ENCODE measurements at regions not wholly inside any gene's neighbourhood (a gene's known extent, or its start where the extent isn't known, plus 50 kb on each side); places are given as distances from the start of the nearest gene placed in this dataset.

DNA sequence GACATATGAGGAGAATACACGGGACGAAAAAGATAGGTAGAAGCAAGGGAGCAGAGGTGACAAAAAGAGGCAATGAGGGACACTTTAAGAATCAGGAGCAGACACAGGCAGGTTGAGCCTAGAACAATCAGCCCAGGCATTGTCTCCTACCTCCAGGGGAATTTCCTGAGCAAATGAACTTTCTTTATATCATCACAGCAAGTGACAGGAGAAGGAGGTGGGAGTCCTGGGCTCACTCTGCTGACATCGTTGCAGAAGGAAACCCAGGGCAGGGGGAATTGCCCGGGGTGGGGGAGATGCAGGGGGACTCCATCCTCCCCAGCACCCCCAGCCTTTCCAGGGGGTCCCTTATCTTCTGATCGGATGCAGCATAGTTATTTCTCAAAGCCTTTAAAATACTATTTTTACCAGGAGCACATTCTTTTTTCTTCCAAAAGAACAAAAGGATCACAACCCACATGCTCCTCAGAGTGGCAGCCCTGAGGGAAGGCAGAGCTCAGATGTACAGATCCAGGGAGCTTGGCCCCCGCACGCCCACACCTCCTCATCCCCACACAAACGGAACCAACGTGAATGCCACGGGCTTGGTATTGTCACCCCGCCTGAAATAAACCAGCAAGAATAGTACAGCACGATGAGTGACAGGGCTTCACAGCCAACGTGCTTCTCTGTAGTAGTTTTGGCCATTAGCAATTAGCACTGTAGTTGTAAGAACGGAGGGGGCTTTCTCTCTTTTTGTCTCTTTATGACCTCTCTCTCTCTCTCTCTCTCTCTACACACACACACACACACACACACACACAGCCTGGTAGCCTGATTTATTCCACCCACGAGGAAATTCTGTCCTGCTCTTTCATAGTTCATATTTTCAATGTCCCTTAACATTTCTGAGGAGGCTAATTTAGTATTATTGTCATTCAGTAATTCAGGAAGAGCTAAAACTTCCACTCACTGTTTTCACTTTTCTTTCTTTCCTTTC lies 169.5 kb upstream of the UBL3 start:
- TF ChIP-seq POLR2AphosphoS5 (IDR thresholded peaks at IDR 0.05) = no peak
- no peak for DNase-seq
- WGBS, 2 donors = 62 to 73% methylated on average over 15 of the region's 15 CpGs

DNA sequence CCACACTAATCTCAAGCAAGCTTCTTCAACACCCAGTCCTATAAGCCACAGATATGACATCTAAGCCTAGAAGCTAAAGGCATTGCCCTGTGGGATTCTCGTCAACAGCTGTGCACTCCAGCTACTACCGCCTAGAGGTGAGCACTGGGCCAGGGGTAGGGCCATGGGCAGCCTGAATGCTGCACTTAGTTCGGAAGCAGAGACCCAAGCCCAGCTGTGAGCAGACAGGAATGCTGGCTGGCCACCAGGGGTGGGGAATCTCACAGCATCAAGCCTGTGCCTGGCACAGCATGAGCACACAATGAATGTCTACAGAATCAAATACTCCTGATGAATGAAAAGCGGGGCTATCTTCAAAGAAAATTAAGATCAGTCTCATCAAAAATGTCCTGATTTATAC lies 167.5 kb upstream of the UBL3 start:
- no peak overlapping the region for H3K4me3 ChIP-seq
- no peaks in the 10 kb centered on the region for H3K27me3 ChIP-seq
- 63 to 67% methylated on average over 4 of the region's 4 CpGs for WGBS, 2 donors
- no peak for DNase-seq
- no peak for TF ChIP-seq EP300 (IDR thresholded peaks at IDR 0.05)
- TF ChIP-seq, protein P1, sequence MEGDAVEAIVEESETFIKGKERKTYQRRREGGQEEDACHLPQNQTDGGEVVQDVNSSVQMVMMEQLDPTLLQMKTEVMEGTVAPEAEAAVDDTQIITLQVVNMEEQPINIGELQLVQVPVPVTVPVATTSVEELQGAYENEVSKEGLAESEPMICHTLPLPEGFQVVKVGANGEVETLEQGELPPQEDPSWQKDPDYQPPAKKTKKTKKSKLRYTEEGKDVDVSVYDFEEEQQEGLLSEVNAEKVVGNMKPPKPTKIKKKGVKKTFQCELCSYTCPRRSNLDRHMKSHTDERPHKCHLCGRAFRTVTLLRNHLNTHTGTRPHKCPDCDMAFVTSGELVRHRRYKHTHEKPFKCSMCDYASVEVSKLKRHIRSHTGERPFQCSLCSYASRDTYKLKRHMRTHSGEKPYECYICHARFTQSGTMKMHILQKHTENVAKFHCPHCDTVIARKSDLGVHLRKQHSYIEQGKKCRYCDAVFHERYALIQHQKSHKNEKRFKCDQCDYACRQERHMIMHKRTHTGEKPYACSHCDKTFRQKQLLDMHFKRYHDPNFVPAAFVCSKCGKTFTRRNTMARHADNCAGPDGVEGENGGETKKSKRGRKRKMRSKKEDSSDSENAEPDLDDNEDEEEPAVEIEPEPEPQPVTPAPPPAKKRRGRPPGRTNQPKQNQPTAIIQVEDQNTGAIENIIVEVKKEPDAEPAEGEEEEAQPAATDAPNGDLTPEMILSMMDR (IDR thresholded peaks at IDR 0.05) = no peak
- no peaks in the 10 kb centered on the region for H3K9me3 ChIP-seq
- no peak for ATAC-seq (ENCODE audit: low FRiP score in 2 of 2)
- no peaks in the 10 kb centered on the region for H3K36me3 ChIP-seq
- no peak overlapping the region for H3K27ac ChIP-seq
- H3K4me1 ChIP-seq = no peaks in the 10 kb centered on the region

More for the DNA sequence above, 169.5 kb upstream of the UBL3 start:
- Histone ChIP-seq H3K4me3 (no peak overlapping the region), H3K9me3 (no peaks in the 10 kb centered on the region), H3K36me3 (no peaks in the 10 kb centered on the region), H3K27ac (no peak overlapping the region), H3K27me3 (no peaks in the 10 kb centered on the region), H3K4me1 (no peaks in the 10 kb centered on the region)
- ATAC-seq (ENCODE audit: low FRiP score in 2 of 2) = no peak

DNA sequence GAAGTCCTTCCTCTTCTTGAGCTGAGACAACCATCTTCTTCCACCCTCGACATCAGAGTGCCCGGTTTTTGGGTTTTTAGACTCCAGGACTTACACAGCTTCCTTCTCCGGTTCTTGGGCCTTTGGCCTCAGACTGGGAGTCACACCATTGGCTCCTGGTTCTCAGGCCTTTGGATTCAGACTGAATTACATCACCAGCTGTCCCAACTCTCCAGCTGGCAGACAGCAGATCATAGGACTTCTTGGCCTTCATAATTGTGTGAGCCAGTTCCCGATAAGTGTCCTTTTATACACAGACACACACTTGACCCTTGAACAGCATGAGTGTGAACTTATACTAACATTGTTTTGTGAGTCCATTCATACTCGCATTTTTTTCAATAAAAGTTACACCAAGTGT lies 166.0 kb upstream of the UBL3 start:
- Histone ChIP-seq H3K9me3 (no peaks in the 10 kb centered on the region), H3K27me3 (no peaks in the 10 kb centered on the region), H3K36me3 (no peaks in the 10 kb centered on the region), H3K27ac (no peak overlapping the region), H3K4me3 (no peak overlapping the region), H3K4me1 (no peaks in the 10 kb centered on the region)
- TF ChIP-seq POLR2AphosphoS5 (IDR thresholded peaks at IDR 0.05) (no peak), EP300 (IDR thresholded peaks at IDR 0.05) (no peak), POLR2A (IDR thresholded peaks at IDR 0.05) (no peak)
- TF ChIP-seq, protein P1 (IDR thresholded peaks at IDR 0.05) = no peak
- WGBS, 2 donors = 60 to 62% methylated on average over 5 of the region's 5 CpGs
- no peak for DNase-seq
- peak in 1 of 2 donors; percentile 59 for ATAC-seq (ENCODE audit: low FRiP score in 2 of 2)

DNA sequence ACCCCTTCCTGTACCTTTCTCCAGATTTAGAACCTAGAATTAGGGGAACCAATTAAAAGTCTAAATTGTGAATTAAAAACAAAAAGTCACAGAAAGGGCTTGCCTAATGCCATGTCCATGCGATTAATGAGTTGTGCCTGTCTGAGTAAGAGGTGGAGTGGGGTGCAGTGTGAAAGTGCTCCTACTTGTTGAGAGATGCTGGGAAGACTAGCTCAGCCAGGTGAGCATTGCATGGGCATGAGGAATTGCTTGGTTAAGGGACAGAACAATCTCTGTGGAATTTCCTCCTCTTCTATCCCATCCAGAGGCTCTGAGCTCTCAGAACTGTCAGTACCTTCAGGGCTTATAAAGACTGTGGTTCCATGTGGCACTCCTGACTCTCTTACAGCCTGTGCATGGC lies 159.0 kb upstream of the UBL3 start:
- WGBS, 2 donors = 96 to 100% methylated on average over 1 of the region's 1 CpG
- TF ChIP-seq POLR2A (IDR thresholded peaks at IDR 0.05) = no peak
- TF ChIP-seq POLR2AphosphoS5 (IDR thresholded peaks at IDR 0.05) = no peak
- TF ChIP-seq, protein P1 (IDR thresholded peaks at IDR 0.05) = no peak
- no peak for TF ChIP-seq EP300 (IDR thresholded peaks at IDR 0.05)
- H3K4me1 ChIP-seq = no peaks in the 10 kb centered on the region
- no peak overlapping the region for H3K27ac ChIP-seq
- no peaks in the 10 kb centered on the region for H3K9me3 ChIP-seq
- no peaks in the 10 kb centered on the region for H3K27me3 ChIP-seq
- H3K4me3 ChIP-seq = no peak overlapping the region
- no peak for ATAC-seq (ENCODE audit: low FRiP score in 2 of 2)
- no peak for DNase-seq
- H3K36me3 ChIP-seq = no peaks in the 10 kb centered on the region

DNA sequence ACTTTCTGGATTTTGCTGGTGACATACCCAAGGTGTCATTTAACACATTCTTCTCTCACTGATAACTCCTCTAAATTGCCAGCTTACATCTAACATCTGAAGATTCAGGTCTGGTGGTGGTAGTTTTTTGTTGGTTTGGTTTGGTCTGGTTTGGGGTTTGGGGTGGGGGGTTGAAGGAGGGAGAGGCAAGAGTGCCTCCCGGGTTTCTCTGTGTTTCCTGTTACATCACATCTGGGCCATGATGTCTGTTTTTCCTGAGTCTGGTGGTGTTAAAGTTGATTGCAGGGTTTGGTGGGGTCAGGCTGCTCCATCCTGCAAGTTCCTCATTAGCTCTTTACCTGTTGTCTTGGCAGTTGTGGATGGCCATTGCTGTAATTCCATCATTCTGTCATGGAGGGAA lies 155.8 kb upstream of the UBL3 start:
- DNase-seq = no peak
- TF ChIP-seq EP300 (IDR thresholded peaks at IDR 0.05) (no peak), POLR2AphosphoS5 (IDR thresholded peaks at IDR 0.05) (no peak), POLR2A (IDR thresholded peaks at IDR 0.05) (no peak)
- TF ChIP-seq, protein P1 (IDR thresholded peaks at IDR 0.05) = no peak
- Histone ChIP-seq H3K36me3 (no peaks in the 10 kb centered on the region), H3K27ac (no peak overlapping the region), H3K4me1 (no peaks in the 10 kb centered on the region), H3K9me3 (no peaks in the 10 kb centered on the region), H3K4me3 (no peak overlapping the region), H3K27me3 (no peaks in the 10 kb centered on the region)
- WGBS, 2 donors = 27 to 37% methylated on average over 1 of the region's 1 CpG
- no peak for ATAC-seq (ENCODE audit: low FRiP score in 2 of 2)

Measured in upper lobe of left lung (tissue), 6 donors.